ENCODE measurements at regions not wholly inside any gene's neighbourhood (a gene's known extent, or its start where the extent isn't known, plus 50 kb on each side); places are given as distances from the start of the nearest gene placed in this dataset.
"Not testable (repeated sequence)": the region's sequence is repeated elsewhere in the genome, so short reads cannot be mapped to it uniquely, and the experiment has no call there.

GRCh38 chr10:35940141-35941041 lies 298.3 kb upstream of the FZD8 start:
- Histone ChIP-seq H3K4me3 (ENCODE audit: low read length) (no peak overlapping the region), H3K4me1 (ENCODE audit: control insufficient read depth, insufficient read depth, low read length) (peaks cover 19% of the 10 kb centered on the region), H3K9ac (ENCODE audit: low read length) (no peak overlapping the region), H3K27me3 (ENCODE audit: control insufficient read depth, insufficient read depth, low read length) (no peaks in the 10 kb centered on the region), H3K36me3 (ENCODE audit: control insufficient read depth, insufficient read depth, low read length) (no peaks in the 10 kb centered on the region), H3K9me3 (ENCODE audit: control insufficient read depth, low read length) (no peaks in the 10 kb centered on the region)

- H3K9me3 ChIP-seq (ENCODE audit: control insufficient read depth, low read length) = no peaks in the 10 kb centered on the region
- H3K36me3 ChIP-seq (ENCODE audit: control insufficient read depth, insufficient read depth, low read length) = no peaks in the 10 kb centered on the region
- H3K27me3 ChIP-seq (ENCODE audit: control insufficient read depth, insufficient read depth, low read length) = no peaks in the 10 kb centered on the region
- H3K4me1 ChIP-seq (ENCODE audit: control insufficient read depth, insufficient read depth, low read length) = peaks cover 31% of the 10 kb centered on the region
- no peak overlapping the region for H3K4me3 ChIP-seq (ENCODE audit: low read length)
- no peak overlapping the region for H3K9ac ChIP-seq (ENCODE audit: low read length)
Observed at GRCh38 chr10:35938160-35938559, 296.1 kb upstream of the FZD8 start.

GRCh38 chr10:35937546-35937945 lies 295.4 kb upstream of the FZD8 start:
- H3K27me3 ChIP-seq (ENCODE audit: control insufficient read depth, insufficient read depth, low read length) = no peaks in the 10 kb centered on the region
- H3K4me1 ChIP-seq (ENCODE audit: control insufficient read depth, insufficient read depth, low read length) = peaks cover 37% of the 10 kb centered on the region
- no peak overlapping the region for H3K9ac ChIP-seq (ENCODE audit: low read length)

GRCh38 chr10:35934642-35934995 lies 292.5 kb upstream of the FZD8 start:
- Histone ChIP-seq H3K27me3 (ENCODE audit: control insufficient read depth, insufficient read depth, low read length) (no peaks in the 10 kb centered on the region), H3K4me3 (ENCODE audit: low read length) (no peak overlapping the region), H3K4me1 (ENCODE audit: control insufficient read depth, insufficient read depth, low read length) (peaks cover 19% of the 10 kb centered on the region), H3K9ac (ENCODE audit: low read length) (no peak overlapping the region), H3K36me3 (ENCODE audit: control insufficient read depth, insufficient read depth, low read length) (no peaks in the 10 kb centered on the region), H3K9me3 (ENCODE audit: control insufficient read depth, low read length) (no peaks in the 10 kb centered on the region)

More at GRCh38 chr10:35937546-35937945, 295.4 kb upstream of the FZD8 start:
- no peaks in the 10 kb centered on the region for H3K36me3 ChIP-seq (ENCODE audit: control insufficient read depth, insufficient read depth, low read length)
- H3K4me3 ChIP-seq (ENCODE audit: low read length) = no peak overlapping the region
- H3K9me3 ChIP-seq (ENCODE audit: control insufficient read depth, low read length) = no peaks in the 10 kb centered on the region

GRCh38 chr10:35933940-35934641 lies 292.0 kb upstream of the FZD8 start:
- no peaks in the 10 kb centered on the region for H3K9me3 ChIP-seq (ENCODE audit: control insufficient read depth, low read length)
- no peak overlapping the region for H3K4me3 ChIP-seq (ENCODE audit: low read length)
- H3K36me3 ChIP-seq (ENCODE audit: control insufficient read depth, insufficient read depth, low read length) = no peaks in the 10 kb centered on the region
- no peaks in the 10 kb centered on the region for H3K27me3 ChIP-seq (ENCODE audit: control insufficient read depth, insufficient read depth, low read length)
- H3K9ac ChIP-seq (ENCODE audit: low read length) = no peak overlapping the region
- H3K4me1 ChIP-seq (ENCODE audit: control insufficient read depth, insufficient read depth, low read length) = peaks cover 19% of the 10 kb centered on the region

- Histone ChIP-seq H3K9ac (ENCODE audit: low read length) (no peak overlapping the region), H3K9me3 (ENCODE audit: control insufficient read depth, low read length) (no peaks in the 10 kb centered on the region), H3K4me1 (ENCODE audit: control insufficient read depth, insufficient read depth, low read length) (peaks cover 19% of the 10 kb centered on the region), H3K4me3 (ENCODE audit: low read length) (no peak overlapping the region), H3K36me3 (ENCODE audit: control insufficient read depth, insufficient read depth, low read length) (no peaks in the 10 kb centered on the region), H3K27me3 (ENCODE audit: control insufficient read depth, insufficient read depth, low read length) (no peaks in the 10 kb centered on the region)
Observed at GRCh38 chr10:35933491-35933890, 291.4 kb upstream of the FZD8 start.

- H3K27me3 ChIP-seq (ENCODE audit: control insufficient read depth, insufficient read depth, low read length); H3K9me3 ChIP-seq (ENCODE audit: control insufficient read depth, low read length); H3K4me3 ChIP-seq (ENCODE audit: low read length); H3K9ac ChIP-seq (ENCODE audit: low read length); H3K36me3 ChIP-seq (ENCODE audit: control insufficient read depth, insufficient read depth, low read length): not testable (repeated sequence)
- H3K4me1 ChIP-seq (ENCODE audit: control insufficient read depth, insufficient read depth, low read length) = peaks cover 19% of the 10 kb centered on the region
Observed at GRCh38 chr10:35929962-35930361, 287.9 kb upstream of the FZD8 start.

GRCh38 chr10:35928748-35929147 lies 286.7 kb upstream of the FZD8 start:
- Histone ChIP-seq H3K4me3 (ENCODE audit: low read length) (no peak overlapping the region), H3K9ac (ENCODE audit: low read length) (no peak overlapping the region), H3K36me3 (ENCODE audit: control insufficient read depth, insufficient read depth, low read length) (no peaks in the 10 kb centered on the region), H3K4me1 (ENCODE audit: control insufficient read depth, insufficient read depth, low read length) (peaks cover 12% of the 10 kb centered on the region), H3K9me3 (ENCODE audit: control insufficient read depth, low read length) (no peaks in the 10 kb centered on the region), H3K27me3 (ENCODE audit: control insufficient read depth, insufficient read depth, low read length) (no peaks in the 10 kb centered on the region)

- H3K36me3 ChIP-seq (ENCODE audit: control insufficient read depth, insufficient read depth, low read length) = no peaks in the 10 kb centered on the region
- H3K9ac ChIP-seq (ENCODE audit: low read length) = no peak overlapping the region
Observed at GRCh38 chr10:35927990-35928488, 285.9 kb upstream of the FZD8 start.

GRCh38 chr10:35927341-35927740 lies 285.2 kb upstream of the FZD8 start:
- no peaks in the 10 kb centered on the region for H3K27me3 ChIP-seq (ENCODE audit: control insufficient read depth, insufficient read depth, low read length)
- no peaks in the 10 kb centered on the region for H3K4me1 ChIP-seq (ENCODE audit: control insufficient read depth, insufficient read depth, low read length)
- H3K36me3 ChIP-seq (ENCODE audit: control insufficient read depth, insufficient read depth, low read length) = no peaks in the 10 kb centered on the region
- no peaks in the 10 kb centered on the region for H3K9me3 ChIP-seq (ENCODE audit: control insufficient read depth, low read length)
- no peak overlapping the region for H3K4me3 ChIP-seq (ENCODE audit: low read length)
- H3K9ac ChIP-seq (ENCODE audit: low read length) = no peak overlapping the region

More at GRCh38 chr10:35927990-35928488, 285.9 kb upstream of the FZD8 start:
- no peaks in the 10 kb centered on the region for H3K9me3 ChIP-seq (ENCODE audit: control insufficient read depth, low read length)
- H3K27me3 ChIP-seq (ENCODE audit: control insufficient read depth, insufficient read depth, low read length) = no peaks in the 10 kb centered on the region
- H3K4me3 ChIP-seq (ENCODE audit: low read length) = no peak overlapping the region
- H3K4me1 ChIP-seq (ENCODE audit: control insufficient read depth, insufficient read depth, low read length) = peaks cover 6% of the 10 kb centered on the region

- no peak overlapping the region for H3K4me3 ChIP-seq (ENCODE audit: low read length)
- H3K36me3 ChIP-seq (ENCODE audit: control insufficient read depth, insufficient read depth, low read length) = no peaks in the 10 kb centered on the region
- H3K4me1 ChIP-seq (ENCODE audit: control insufficient read depth, insufficient read depth, low read length) = no peaks in the 10 kb centered on the region
- H3K27me3 ChIP-seq (ENCODE audit: control insufficient read depth, insufficient read depth, low read length) = no peaks in the 10 kb centered on the region
- no peaks in the 10 kb centered on the region for H3K9me3 ChIP-seq (ENCODE audit: control insufficient read depth, low read length)
- no peak overlapping the region for H3K9ac ChIP-seq (ENCODE audit: low read length)
Observed at GRCh38 chr10:35926846-35927245, 284.8 kb upstream of the FZD8 start.

- Histone ChIP-seq H3K9ac (ENCODE audit: low read length) (no peak overlapping the region), H3K27me3 (ENCODE audit: control insufficient read depth, insufficient read depth, low read length) (no peaks in the 10 kb centered on the region), H3K9me3 (ENCODE audit: control insufficient read depth, low read length) (no peaks in the 10 kb centered on the region), H3K4me1 (ENCODE audit: control insufficient read depth, insufficient read depth, low read length) (no peaks in the 10 kb centered on the region), H3K4me3 (ENCODE audit: low read length) (no peak overlapping the region), H3K36me3 (ENCODE audit: control insufficient read depth, insufficient read depth, low read length) (no peaks in the 10 kb centered on the region)
Observed at GRCh38 chr10:35925493-35925892, 283.4 kb upstream of the FZD8 start.
